ENCODE measurements at regions not wholly inside any gene's neighbourhood (a gene's known extent, or its start where the extent isn't known, plus 50 kb on each side); places are given as distances from the start of the nearest gene placed in this dataset.

DNA sequence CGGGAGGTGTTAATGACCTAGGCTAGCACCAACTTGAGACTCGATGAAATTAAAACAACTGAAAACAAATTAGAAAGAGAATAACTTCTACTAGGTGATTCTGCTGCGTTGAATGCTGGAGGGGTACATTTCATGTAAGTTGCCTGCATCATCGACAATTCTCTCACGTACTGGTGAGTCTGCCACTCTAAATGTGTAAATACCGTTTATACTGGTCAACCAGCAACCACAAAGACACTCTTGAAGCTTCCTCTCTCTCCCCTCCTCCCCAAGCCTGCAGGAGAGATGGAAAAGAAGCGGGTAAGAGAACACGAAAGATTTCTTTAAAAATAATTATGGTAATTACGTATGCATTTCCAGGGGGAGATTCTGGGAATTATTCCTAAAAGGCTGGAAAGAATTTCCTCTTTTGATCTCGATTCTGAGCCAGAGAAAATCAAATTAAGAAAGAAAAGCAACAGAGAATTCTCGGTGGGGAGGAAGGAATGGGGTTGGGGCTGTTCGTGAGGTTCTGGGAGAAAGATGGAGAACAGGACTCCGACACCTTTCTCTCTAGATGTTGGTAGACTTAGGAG lies 68.6 kb upstream of the MRTFB start:
- 58% methylated on average over 13 of the region's 13 CpGs for WGBS
- Histone ChIP-seq H3K36me3 (ENCODE audit: control insufficient read depth in 2 of 2, insufficient read depth in 2 of 2, low read length in 1 of 2) (no peaks in the 10 kb centered on the region), H3K27me3 (ENCODE audit: control insufficient read depth in 2 of 2, insufficient read depth in 1 of 2, low read length in 1 of 2) (no peaks in the 10 kb centered on the region), H3K4me3 (ENCODE audit: low read length in 2 of 2) (no peak overlapping the region), H3K9me3 (ENCODE audit: control insufficient read depth in 2 of 2, insufficient read depth in 1 of 2, low read length in 1 of 2) (no peaks in the 10 kb centered on the region), H3K27ac (ENCODE audit: low read depth in 1 of 2, low read length in 1 of 2) (no peak overlapping the region), H3K4me1 (ENCODE audit: control insufficient read depth in 2 of 2, insufficient read depth in 2 of 2, low read length in 2 of 2) (peaks cover 0 to 21% of the 10 kb centered on the region in 2 donors)
- no peak for DNase-seq (ENCODE audit: low read depth in 6 of 9, low spot score in 9 of 9)

DNA sequence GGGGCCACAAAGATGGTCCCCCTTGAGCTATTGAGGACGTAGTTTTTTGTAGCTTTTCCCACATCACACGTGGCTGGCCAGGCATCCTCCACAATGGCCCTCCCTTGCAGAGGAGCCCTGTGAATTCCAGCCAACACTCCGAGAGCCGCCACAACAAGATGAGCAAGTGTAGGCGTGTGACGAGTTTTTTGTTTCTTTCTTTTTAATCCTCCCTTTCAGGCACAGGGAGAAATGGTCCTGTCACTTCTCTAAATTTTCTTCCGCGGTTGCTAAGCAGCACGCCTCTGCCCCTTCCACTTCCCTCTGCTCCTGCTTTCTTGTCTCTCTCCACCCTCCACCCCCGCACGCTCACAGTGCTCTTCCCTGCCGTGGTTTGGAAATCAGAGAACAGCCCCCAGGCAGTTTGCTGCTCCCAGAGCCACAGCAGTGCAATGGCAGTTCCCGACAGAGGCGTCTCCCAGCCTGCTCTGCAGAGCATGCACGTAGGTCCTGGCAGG lies 68.0 kb upstream of the MRTFB start:
- no peaks in the 10 kb centered on the region for H3K27me3 ChIP-seq (ENCODE audit: control insufficient read depth in 2 of 2, insufficient read depth in 1 of 2, low read length in 1 of 2)
- 13% methylated on average over 15 of the region's 15 CpGs for WGBS
- no peak for DNase-seq (ENCODE audit: low read depth in 6 of 9, low spot score in 9 of 9)
- no peak overlapping the region for H3K27ac ChIP-seq (ENCODE audit: low read depth in 1 of 2, low read length in 1 of 2)
- H3K4me1 ChIP-seq (ENCODE audit: control insufficient read depth in 2 of 2, insufficient read depth in 2 of 2, low read length in 2 of 2) = peaks cover 0 to 16% of the 10 kb centered on the region in 2 donors
- H3K36me3 ChIP-seq (ENCODE audit: control insufficient read depth in 2 of 2, insufficient read depth in 2 of 2, low read length in 1 of 2) = no peaks in the 10 kb centered on the region
- no peak overlapping the region for H3K4me3 ChIP-seq (ENCODE audit: low read length in 2 of 2)
- no peaks in the 10 kb centered on the region for H3K9me3 ChIP-seq (ENCODE audit: control insufficient read depth in 2 of 2, insufficient read depth in 1 of 2, low read length in 1 of 2)

DNA sequence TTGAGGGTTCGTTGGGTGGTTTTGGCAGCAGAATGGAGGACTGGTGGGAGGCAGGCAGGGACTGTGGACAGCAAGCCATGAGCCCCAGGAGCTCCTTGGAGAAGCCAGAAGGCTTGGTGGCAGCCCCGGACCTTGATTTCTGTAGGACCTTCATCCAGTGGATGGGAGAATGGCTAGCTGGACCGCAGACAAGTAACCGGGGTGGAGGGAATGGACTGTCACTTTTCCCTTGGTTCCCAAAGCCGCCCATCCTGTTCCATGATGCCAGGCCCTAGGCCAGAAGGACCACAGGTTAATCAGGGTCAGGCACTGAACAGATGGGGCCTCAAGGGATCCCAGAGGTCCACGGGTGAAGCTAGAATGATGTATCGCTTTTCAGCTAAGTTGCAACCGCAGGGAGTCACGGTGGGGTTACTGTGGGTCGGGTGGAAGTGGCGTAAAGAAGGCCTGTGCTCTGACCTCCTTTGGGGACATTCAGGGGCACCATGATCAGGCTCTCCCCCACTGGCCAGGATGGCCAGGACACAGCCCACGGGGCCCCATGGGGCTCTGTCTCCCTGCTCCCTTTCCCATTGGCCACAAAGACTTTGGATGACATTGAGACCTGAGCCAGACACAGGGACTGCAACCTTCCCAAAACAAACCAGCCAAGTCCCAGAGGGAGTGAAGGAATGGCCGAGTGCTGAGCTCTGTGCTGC lies 66.9 kb upstream of the MRTFB start:
- Histone ChIP-seq H3K9me3 (ENCODE audit: control insufficient read depth in 2 of 2, insufficient read depth in 1 of 2, low read length in 1 of 2) (no peaks in the 10 kb centered on the region), H3K36me3 (ENCODE audit: control insufficient read depth in 2 of 2, insufficient read depth in 2 of 2, low read length in 1 of 2) (no peaks in the 10 kb centered on the region), H3K4me1 (ENCODE audit: control insufficient read depth in 2 of 2, insufficient read depth in 2 of 2, low read length in 2 of 2) (peaks cover 0 to 14% of the 10 kb centered on the region in 2 donors), H3K27me3 (ENCODE audit: control insufficient read depth in 2 of 2, insufficient read depth in 1 of 2, low read length in 1 of 2) (no peaks in the 10 kb centered on the region), H3K4me3 (ENCODE audit: low read length in 2 of 2) (no peak overlapping the region), H3K27ac (ENCODE audit: low read depth in 1 of 2, low read length in 1 of 2) (no peak overlapping the region)
- 96% methylated on average over 13 of the region's 13 CpGs for WGBS
- no peak for DNase-seq (ENCODE audit: low read depth in 6 of 9, low spot score in 9 of 9)

DNA sequence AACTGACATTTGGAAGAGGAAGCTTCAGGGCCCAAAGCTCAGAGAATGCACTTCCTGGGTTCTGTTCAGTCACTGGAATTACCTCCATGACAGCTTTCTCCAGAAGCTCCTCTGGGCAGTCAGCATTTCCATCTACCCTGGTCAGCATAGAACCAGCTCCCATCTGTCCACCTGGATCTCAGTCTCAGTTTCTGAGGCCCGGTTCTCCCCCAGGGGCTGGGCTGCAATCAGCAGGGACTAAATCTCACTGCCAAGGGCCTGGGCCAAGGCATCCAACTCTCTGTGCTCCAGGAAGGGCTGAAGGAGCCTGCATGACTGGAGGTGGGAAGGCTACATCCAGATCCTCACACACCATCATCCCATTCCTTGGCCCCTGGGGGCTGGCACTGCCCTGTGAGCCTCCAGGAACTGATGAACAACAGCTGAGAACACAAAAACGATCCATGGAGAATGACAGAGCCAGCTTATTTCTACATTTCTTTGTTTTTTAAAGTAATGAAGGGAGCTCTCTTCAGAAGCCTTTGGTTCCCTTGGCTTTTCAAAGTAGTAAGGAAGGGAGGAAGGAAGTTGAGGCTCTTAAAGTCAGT lies 66.3 kb upstream of the MRTFB start:
- Histone ChIP-seq H3K27ac (ENCODE audit: low read depth in 1 of 2, low read length in 1 of 2) (no peak overlapping the region), H3K36me3 (ENCODE audit: control insufficient read depth in 2 of 2, insufficient read depth in 2 of 2, low read length in 1 of 2) (no peaks in the 10 kb centered on the region), H3K4me1 (ENCODE audit: control insufficient read depth in 2 of 2, insufficient read depth in 2 of 2, low read length in 2 of 2) (peaks cover 0 to 14% of the 10 kb centered on the region in 2 donors), H3K27me3 (ENCODE audit: control insufficient read depth in 2 of 2, insufficient read depth in 1 of 2, low read length in 1 of 2) (no peaks in the 10 kb centered on the region), H3K4me3 (ENCODE audit: low read length in 2 of 2) (no peak overlapping the region), H3K9me3 (ENCODE audit: control insufficient read depth in 2 of 2, insufficient read depth in 1 of 2, low read length in 1 of 2) (no peaks in the 10 kb centered on the region)
- 78% methylated on average over 2 of the region's 2 CpGs for WGBS
- no peak for DNase-seq (ENCODE audit: low read depth in 6 of 9, low spot score in 9 of 9)

DNA sequence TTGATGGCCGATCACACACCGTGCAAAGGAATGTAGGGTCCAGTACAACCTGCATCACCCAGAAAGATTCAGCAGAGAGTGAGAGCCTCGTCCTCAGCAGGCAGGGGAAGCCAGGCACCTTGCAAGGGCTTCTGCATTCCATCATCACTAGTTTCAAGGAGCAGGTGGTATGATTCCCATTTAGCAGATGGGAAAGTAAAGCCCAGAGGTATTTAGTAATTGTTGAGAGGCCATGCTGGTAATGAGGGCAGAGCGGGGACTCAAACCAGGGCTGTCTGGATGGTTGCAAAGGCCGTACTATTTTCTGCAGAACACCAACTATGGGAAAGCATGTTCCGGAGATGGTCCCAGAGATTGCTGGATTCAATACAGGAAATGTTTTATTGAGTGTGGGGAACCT lies 65.8 kb upstream of the MRTFB start:
- no peak for DNase-seq (ENCODE audit: low read depth in 6 of 9, low spot score in 9 of 9)
- Histone ChIP-seq H3K4me1 (ENCODE audit: control insufficient read depth in 2 of 2, insufficient read depth in 2 of 2, low read length in 2 of 2) (peaks cover 0 to 14% of the 10 kb centered on the region in 2 donors), H3K4me3 (ENCODE audit: low read length in 2 of 2) (no peak overlapping the region), H3K36me3 (ENCODE audit: control insufficient read depth in 2 of 2, insufficient read depth in 2 of 2, low read length in 1 of 2) (no peaks in the 10 kb centered on the region), H3K9me3 (ENCODE audit: control insufficient read depth in 2 of 2, insufficient read depth in 1 of 2, low read length in 1 of 2) (no peaks in the 10 kb centered on the region), H3K27ac (ENCODE audit: low read depth in 1 of 2, low read length in 1 of 2) (no peak overlapping the region), H3K27me3 (ENCODE audit: control insufficient read depth in 2 of 2, insufficient read depth in 1 of 2, low read length in 1 of 2) (no peaks in the 10 kb centered on the region)
- WGBS = 80% methylated on average over 6 of the region's 6 CpGs

DNA sequence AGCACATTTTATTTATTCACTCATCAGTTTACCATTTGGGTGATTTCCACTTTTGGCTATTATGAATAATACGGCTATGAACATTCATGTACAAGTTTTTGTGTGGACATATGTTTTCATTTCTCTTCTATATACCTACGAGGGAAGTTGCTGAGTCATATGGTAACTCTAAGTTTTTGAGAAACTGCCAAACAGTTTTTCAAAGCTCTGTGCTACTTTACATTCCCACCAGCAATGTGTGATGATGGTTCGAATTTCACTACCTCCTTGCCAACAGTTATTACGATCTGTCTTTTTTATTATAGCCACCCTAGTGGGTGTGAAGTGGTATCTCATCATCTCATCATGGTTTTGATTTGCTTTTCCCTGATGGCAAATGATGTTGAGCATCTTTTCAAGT lies 63.7 kb upstream of the MRTFB start:
- H3K27ac ChIP-seq (ENCODE audit: low read depth in 1 of 2, low read length in 1 of 2) = no peak overlapping the region
- 36% methylated on average over 4 of the region's 4 CpGs for WGBS
- no peaks in the 10 kb centered on the region for H3K9me3 ChIP-seq (ENCODE audit: control insufficient read depth in 2 of 2, insufficient read depth in 1 of 2, low read length in 1 of 2)
- no peak for DNase-seq (ENCODE audit: low read depth in 6 of 9, low spot score in 9 of 9)
- no peak overlapping the region for H3K4me3 ChIP-seq (ENCODE audit: low read length in 2 of 2)
- H3K27me3 ChIP-seq (ENCODE audit: control insufficient read depth in 2 of 2, insufficient read depth in 1 of 2, low read length in 1 of 2) = no peaks in the 10 kb centered on the region
- H3K36me3 ChIP-seq (ENCODE audit: control insufficient read depth in 2 of 2, insufficient read depth in 2 of 2, low read length in 1 of 2) = no peaks in the 10 kb centered on the region
- H3K4me1 ChIP-seq (ENCODE audit: control insufficient read depth in 2 of 2, insufficient read depth in 2 of 2, low read length in 2 of 2) = peaks cover 0 to 14% of the 10 kb centered on the region in 2 donors

DNA sequence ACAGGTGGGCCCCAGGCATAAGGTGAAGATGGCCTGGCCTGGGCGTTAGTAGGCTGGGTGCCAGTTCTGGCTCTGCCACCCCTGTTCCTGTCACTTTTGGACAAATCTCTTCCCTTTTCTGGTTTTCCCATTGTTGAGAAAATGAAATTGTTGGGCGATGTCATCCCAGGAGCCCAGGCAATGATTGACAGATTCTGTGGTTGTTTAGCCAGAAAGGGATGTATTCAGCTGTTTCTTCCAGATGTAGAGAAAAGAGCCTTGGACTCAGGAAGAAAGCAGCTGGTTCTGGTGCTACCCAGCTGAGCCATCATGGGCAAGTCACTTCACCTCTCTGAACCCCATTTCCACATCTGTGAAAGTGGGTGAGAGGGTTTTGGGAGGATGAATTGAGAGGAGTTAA lies 60.1 kb upstream of the MRTFB start:
- no peak overlapping the region for H3K27ac ChIP-seq (ENCODE audit: low read depth in 1 of 2, low read length in 1 of 2)
- DNase-seq (ENCODE audit: low read depth in 6 of 9, low spot score in 9 of 9) = no peak
- H3K27me3 ChIP-seq (ENCODE audit: control insufficient read depth in 2 of 2, insufficient read depth in 1 of 2, low read length in 1 of 2) = no peaks in the 10 kb centered on the region
- H3K9me3 ChIP-seq (ENCODE audit: control insufficient read depth in 2 of 2, insufficient read depth in 1 of 2, low read length in 1 of 2) = no peaks in the 10 kb centered on the region
- H3K4me3 ChIP-seq (ENCODE audit: low read length in 2 of 2) = no peak overlapping the region
- WGBS = over 99% methylated on average over 2 of the region's 2 CpGs
- no peaks in the 10 kb centered on the region for H3K36me3 ChIP-seq (ENCODE audit: control insufficient read depth in 2 of 2, insufficient read depth in 2 of 2, low read length in 1 of 2)
- H3K4me1 ChIP-seq (ENCODE audit: control insufficient read depth in 2 of 2, insufficient read depth in 2 of 2, low read length in 2 of 2) = peaks cover 0 to 4% of the 10 kb centered on the region in 2 donors

DNA sequence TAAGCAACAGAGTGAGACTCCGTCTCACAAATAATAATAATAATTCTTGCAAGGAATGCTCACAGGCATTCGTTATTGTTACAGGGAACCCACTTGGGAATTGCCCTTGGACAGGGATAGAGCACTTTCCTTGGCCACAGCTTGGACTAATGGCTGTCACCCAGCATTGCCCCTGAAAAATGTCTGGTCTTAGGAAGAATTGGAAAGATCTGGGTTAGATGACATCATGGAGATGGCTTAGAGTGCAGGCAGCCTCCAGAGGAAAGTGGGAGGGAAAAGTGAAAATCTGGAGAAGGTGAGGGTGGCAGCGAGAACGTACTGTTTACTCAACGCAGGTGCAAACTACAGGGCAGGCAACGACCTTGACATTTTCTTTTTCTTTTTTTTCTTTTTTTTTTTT lies 59.3 kb upstream of the MRTFB start:
- H3K4me1 ChIP-seq (ENCODE audit: control insufficient read depth in 2 of 2, insufficient read depth in 2 of 2, low read length in 2 of 2) = peaks cover 0 to 4% of the 10 kb centered on the region in 2 donors
- no peak overlapping the region for H3K27ac ChIP-seq (ENCODE audit: low read depth in 1 of 2, low read length in 1 of 2)
- H3K36me3 ChIP-seq (ENCODE audit: control insufficient read depth in 2 of 2, insufficient read depth in 2 of 2, low read length in 1 of 2) = no peaks in the 10 kb centered on the region
- H3K9me3 ChIP-seq (ENCODE audit: control insufficient read depth in 2 of 2, insufficient read depth in 1 of 2, low read length in 1 of 2) = no peaks in the 10 kb centered on the region
- WGBS = 87% methylated on average over 6 of the region's 6 CpGs
- H3K4me3 ChIP-seq (ENCODE audit: low read length in 2 of 2) = no peak overlapping the region
- no peak for DNase-seq (ENCODE audit: low read depth in 6 of 9, low spot score in 9 of 9)
- no peaks in the 10 kb centered on the region for H3K27me3 ChIP-seq (ENCODE audit: control insufficient read depth in 2 of 2, insufficient read depth in 1 of 2, low read length in 1 of 2)

DNA sequence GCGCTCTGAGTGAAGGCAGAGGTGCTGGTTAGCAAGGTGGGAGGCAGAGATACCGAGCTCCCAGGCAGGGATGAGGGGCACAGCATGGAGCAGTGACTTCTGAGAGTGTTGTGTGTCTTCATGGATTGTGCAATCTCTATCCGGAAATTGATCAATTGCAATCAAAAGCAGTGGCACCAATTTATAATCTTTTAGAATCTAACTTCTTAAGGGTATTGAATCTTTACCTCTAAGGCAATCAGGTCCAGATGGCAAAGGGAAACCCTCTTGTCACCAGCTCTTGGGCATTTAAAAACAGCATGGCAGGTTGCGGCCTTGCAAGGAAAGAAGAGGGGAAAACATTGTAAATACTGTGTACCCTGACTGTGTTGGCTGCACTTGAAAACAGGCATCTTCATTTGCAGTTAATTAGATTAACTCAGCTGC lies 58.0 kb upstream of the MRTFB start:
- 94% methylated on average over 4 of the region's 4 CpGs for whole genome bisulfite sequencing
- Histone ChIP-seq H3K27me3 (ENCODE audit: control insufficient read depth in 2 of 2, insufficient read depth in 1 of 2, low read length in 1 of 2) (no peaks in the 10 kb centered on the region), H3K27ac (ENCODE audit: low read depth in 1 of 2, low read length in 1 of 2) (no peak overlapping the region), H3K4me1 (ENCODE audit: control insufficient read depth in 2 of 2, insufficient read depth in 2 of 2, low read length in 2 of 2) (peaks cover 0 to 4% of the 10 kb centered on the region in 2 donors), H3K36me3 (ENCODE audit: control insufficient read depth in 2 of 2, insufficient read depth in 2 of 2, low read length in 1 of 2) (no peaks in the 10 kb centered on the region), H3K4me3 (ENCODE audit: low read length in 2 of 2) (no peak overlapping the region), H3K9me3 (ENCODE audit: control insufficient read depth in 2 of 2, insufficient read depth in 1 of 2, low read length in 1 of 2) (no peaks in the 10 kb centered on the region)
- DNase-seq (ENCODE audit: low read depth in 6 of 9, low spot score in 9 of 9) = no peak
